ENCODE measurements at regions not wholly inside any gene's neighbourhood (a gene's known extent, or its start where the extent isn't known, plus 50 kb on each side); places are given as distances from the start of the nearest gene placed in this dataset.

DNA sequence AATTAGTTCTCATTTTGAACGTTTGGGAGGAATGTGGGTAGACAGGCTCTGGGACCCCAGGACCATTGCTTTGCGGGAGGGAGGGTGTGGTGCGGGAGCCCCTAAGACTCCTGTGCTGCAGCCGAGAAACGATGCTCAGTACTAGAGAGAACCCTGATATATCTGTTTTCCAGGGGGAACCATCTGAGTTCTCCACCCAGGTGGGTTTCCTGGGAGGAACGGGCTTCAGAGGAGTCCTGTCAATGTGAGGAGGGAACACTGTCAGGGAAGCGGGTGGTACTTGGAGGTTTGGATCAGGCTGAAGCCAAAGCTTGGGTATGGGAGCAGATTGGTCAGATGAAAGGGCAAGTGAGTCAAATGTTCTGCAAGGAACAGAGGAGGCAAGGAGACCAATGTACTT lies 358.0 kb downstream of the FGF9 start:
- Histone ChIP-seq H3K9me3 (no peaks in the 10 kb centered on the region), H3K4me3 (no peak overlapping the region), H3K27me3 (no peaks in the 10 kb centered on the region), H3K27ac (no peak overlapping the region), H3K4me1 (peaks cover 0 to 10% (median 0%) of the 10 kb centered on the region in 4 donors), H3K36me3 (no peaks in the 10 kb centered on the region)
- WGBS, 2 donors, result 89 to 90% methylated on average over 7 of the region's 7 CpGs
- TF ChIP-seq EP300 (IDR thresholded peaks at IDR 0.05), result no peak
- TF ChIP-seq, protein P1, sequence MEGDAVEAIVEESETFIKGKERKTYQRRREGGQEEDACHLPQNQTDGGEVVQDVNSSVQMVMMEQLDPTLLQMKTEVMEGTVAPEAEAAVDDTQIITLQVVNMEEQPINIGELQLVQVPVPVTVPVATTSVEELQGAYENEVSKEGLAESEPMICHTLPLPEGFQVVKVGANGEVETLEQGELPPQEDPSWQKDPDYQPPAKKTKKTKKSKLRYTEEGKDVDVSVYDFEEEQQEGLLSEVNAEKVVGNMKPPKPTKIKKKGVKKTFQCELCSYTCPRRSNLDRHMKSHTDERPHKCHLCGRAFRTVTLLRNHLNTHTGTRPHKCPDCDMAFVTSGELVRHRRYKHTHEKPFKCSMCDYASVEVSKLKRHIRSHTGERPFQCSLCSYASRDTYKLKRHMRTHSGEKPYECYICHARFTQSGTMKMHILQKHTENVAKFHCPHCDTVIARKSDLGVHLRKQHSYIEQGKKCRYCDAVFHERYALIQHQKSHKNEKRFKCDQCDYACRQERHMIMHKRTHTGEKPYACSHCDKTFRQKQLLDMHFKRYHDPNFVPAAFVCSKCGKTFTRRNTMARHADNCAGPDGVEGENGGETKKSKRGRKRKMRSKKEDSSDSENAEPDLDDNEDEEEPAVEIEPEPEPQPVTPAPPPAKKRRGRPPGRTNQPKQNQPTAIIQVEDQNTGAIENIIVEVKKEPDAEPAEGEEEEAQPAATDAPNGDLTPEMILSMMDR (IDR thresholded peaks at IDR 0.05), result no peak
- no peak for TF ChIP-seq POLR2A (IDR thresholded peaks at IDR 0.05)
- no peak for DNase-seq
- intact Hi-C loops (cut with DNase I), result no loop called here

DNA sequence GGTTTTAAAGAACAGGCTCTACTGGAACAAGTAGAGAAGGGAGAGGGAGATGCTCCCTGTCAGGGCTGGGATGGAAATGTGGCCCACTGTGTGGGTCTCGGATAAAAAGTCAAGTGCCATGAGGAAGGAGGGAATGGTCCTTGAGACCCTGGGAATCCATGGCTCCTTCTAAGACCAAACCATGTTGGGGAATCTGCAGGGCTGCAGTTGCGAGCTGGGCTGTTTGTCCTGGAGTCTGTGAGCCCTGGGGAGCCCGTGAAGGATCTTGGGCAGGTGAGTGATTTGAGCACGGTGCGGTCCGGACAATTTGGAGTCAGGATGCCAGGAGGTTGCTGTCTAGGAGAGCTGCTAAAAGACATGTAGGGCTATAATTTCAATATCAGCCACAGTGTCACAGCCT lies 359.4 kb downstream of the FGF9 start:
- no peaks in the 10 kb centered on the region for H3K36me3 ChIP-seq
- TF ChIP-seq, protein P1 (IDR thresholded peaks at IDR 0.05), result no peak
- TF ChIP-seq POLR2A (IDR thresholded peaks at IDR 0.05) (no peak), POLR2AphosphoS5 (IDR thresholded peaks at IDR 0.05) (no peak), EP300 (IDR thresholded peaks at IDR 0.05) (no peak)
- WGBS, 2 donors, result 90 to 93% methylated on average over 6 of the region's 6 CpGs
- no peak overlapping the region for H3K4me3 ChIP-seq
- H3K4me1 ChIP-seq, result peaks cover 0 to 10% (median 0%) of the 10 kb centered on the region in 4 donors
- intact Hi-C loops (cut with DNase I), result no loop called here
- no peaks in the 10 kb centered on the region for H3K27me3 ChIP-seq
- H3K9me3 ChIP-seq, result no peaks in the 10 kb centered on the region
- no peak for DNase-seq
- no peak overlapping the region for H3K27ac ChIP-seq

DNA sequence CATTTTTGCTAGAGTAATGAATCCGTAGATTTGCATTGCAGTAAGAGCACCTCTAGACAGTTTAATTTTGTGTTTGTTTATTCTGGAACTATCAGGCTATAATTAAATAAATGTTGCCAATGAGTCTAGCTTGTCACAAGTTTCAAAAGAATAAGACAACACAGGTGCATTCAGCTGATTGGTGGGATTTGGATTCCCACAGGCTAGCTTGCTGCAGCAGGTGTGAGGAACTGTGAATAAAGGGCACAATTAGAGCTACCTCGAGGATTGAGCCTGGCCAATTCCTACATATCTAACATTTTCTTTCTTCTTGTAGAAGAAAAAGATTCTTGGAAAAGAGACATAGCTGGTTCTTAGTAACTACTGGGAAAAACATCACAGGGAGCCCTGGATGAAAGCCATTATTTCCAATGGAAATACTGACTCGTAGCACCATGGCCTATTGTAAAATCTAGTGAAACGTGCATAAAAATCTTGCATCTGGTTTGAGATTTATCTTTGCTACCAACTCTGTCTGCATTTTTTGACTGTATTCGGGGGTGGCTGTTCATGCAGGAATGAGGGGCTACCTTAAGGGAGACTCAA lies 360.9 kb downstream of the FGF9 start:
- Histone ChIP-seq H3K36me3 (no peaks in the 10 kb centered on the region), H3K4me1 (peaks cover 0 to 10% (median 0%) of the 10 kb centered on the region in 4 donors), H3K27ac (no peak overlapping the region), H3K4me3 (no peak overlapping the region), H3K27me3 (no peaks in the 10 kb centered on the region), H3K9me3 (no peaks in the 10 kb centered on the region)
- TF ChIP-seq, protein P1 (IDR thresholded peaks at IDR 0.05), result no peak
- TF ChIP-seq POLR2A (IDR thresholded peaks at IDR 0.05) (no peak), POLR2AphosphoS5 (IDR thresholded peaks at IDR 0.05) (no peak), EP300 (IDR thresholded peaks at IDR 0.05) (no peak)
- WGBS, 2 donors, result 63 to 70% methylated on average over 5 of the region's 5 CpGs
- no peak for DNase-seq
- intact Hi-C loops (cut with DNase I), result no loop called here

DNA sequence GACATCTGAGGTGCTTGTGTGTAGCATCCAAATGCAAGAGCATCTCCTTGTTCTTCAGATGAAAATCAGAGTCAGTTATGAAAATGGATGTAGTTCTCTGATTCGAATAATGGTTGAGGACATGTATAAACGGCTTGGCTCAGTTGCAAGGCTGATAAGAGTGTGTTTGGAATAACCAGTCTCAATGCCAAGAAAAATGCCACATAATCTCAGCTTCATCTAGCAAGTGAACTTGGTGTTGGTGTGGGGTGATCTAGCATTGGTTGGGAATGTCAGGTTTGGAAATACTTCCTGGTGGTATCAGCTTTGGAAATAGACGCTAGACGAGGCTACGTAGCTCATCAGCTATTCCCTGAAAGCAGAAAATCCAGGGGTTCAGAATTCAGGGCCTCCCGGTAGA lies 362.0 kb downstream of the FGF9 start:
- Histone ChIP-seq H3K27ac (no peak overlapping the region), H3K4me1 (peaks cover 0 to 10% (median 0%) of the 10 kb centered on the region in 4 donors), H3K36me3 (no peaks in the 10 kb centered on the region), H3K4me3 (no peak overlapping the region), H3K27me3 (no peaks in the 10 kb centered on the region), H3K9me3 (no peaks in the 10 kb centered on the region)
- intact Hi-C loops (cut with DNase I), result no loop called here
- no peak for TF ChIP-seq EP300 (IDR thresholded peaks at IDR 0.05)
- TF ChIP-seq POLR2A (IDR thresholded peaks at IDR 0.05), result no peak
- TF ChIP-seq, protein P1 (IDR thresholded peaks at IDR 0.05), result no peak
- no peak for TF ChIP-seq POLR2AphosphoS5 (IDR thresholded peaks at IDR 0.05)
- WGBS, 2 donors, result 86 to 90% methylated on average over 6 of the region's 6 CpGs
- no peak for DNase-seq

DNA sequence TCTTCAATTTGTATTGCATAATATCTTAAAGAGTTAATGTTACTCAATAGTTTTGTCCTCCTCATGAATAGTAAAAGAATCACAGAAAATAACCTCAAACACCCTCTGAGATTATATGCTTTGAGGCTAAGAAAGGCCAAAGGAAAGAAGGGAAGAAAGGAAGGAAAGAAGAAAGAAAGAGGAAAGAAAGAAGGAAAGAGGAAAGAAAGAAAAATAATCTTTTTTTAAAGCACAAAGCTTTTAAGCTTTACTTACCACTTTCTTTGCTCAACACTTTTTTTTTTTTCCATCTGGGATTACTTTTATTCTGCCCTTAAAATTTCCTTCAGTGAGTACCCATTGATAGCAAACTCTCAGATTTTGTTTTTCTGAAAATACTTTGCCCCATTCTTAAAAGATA lies 369.1 kb downstream of the FGF9 start:
- TF ChIP-seq POLR2AphosphoS5 (IDR thresholded peaks at IDR 0.05) (no peak), POLR2A (IDR thresholded peaks at IDR 0.05) (no peak), EP300 (IDR thresholded peaks at IDR 0.05) (no peak)
- TF ChIP-seq, protein P1 (IDR thresholded peaks at IDR 0.05), result no peak
- intact Hi-C loops (cut with DNase I), result no loop called here
- H3K36me3 ChIP-seq, result no peaks in the 10 kb centered on the region

More for the DNA sequence above, 369.1 kb downstream of the FGF9 start:
- H3K27ac ChIP-seq, result no peak overlapping the region
- no peak overlapping the region for H3K4me3 ChIP-seq
- no peaks in the 10 kb centered on the region for H3K4me1 ChIP-seq
- H3K27me3 ChIP-seq, result no peaks in the 10 kb centered on the region
- no peak for DNase-seq
- peaks cover 0 to 4% (median 0%) of the 10 kb centered on the region in 4 donors for H3K9me3 ChIP-seq
